ENCODE measurements at regions not wholly inside any gene's neighbourhood (a gene's known extent, or its start where the extent isn't known, plus 50 kb on each side); places are given as distances from the start of the nearest gene placed in this dataset.

DNA sequence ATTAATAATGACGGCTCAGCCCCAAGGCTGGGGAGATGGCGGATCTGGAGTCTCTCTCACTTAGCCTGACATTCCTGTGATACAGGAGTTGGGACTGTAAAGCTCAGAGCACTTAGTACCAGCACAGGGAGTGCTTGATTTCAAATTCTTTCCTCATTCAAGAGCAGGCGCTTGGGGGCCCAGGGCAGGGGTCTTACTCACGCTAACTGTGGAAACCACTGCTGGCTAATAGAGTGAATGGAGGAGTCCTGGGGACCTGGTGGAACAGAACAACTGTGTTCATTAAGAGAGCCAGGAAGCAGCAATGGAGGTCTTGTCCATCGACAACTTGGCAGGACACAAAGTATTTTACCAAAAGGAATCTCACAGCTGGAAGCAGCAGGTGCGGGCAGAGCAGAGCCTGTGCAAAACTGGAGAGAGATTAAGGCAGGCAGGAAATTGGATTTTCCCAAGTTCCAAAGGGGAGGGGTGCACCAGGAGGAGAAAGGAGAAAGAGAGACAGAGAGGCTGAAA, 358.9 kb downstream of the TNS1 start:
- Mint-ChIP-seq H3K36me3 (ENCODE audit: low read depth) (no peaks in the 10 kb centered on the region), H3K9me3 (no peaks in the 10 kb centered on the region), H3K4me3 (no peak overlapping the region), H3K4me1 (no peaks in the 10 kb centered on the region), H3K27me3 (peaks cover 1% of the 10 kb centered on the region), H3K27ac (no peak overlapping the region)
- ATAC-seq, result no peak
- no peak for DNase-seq

DNA sequence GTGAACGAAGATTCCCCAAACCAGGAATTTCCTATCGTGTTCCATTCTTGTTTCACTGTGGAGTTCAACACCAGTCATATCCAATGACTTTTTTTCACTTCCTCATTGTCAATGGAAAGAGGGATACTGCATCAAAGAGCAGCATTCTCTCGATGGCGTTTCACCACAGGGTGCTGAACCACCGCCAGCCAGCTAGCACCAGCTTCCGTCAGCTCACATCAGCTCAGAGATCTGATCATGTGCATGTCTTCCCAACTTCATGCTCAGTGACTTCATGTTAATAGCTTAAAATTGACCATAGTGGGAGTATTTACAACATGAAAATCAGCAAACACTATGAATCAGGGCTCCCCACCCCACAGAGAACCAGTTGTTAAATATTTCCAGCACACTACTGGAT, 359.9 kb downstream of the TNS1 start:
- Mint-ChIP-seq H3K9me3 (no peaks in the 10 kb centered on the region), H3K27me3 (peaks cover 1% of the 10 kb centered on the region), H3K4me3 (no peak overlapping the region), H3K36me3 (ENCODE audit: low read depth) (no peaks in the 10 kb centered on the region), H3K4me1 (no peaks in the 10 kb centered on the region), H3K27ac (no peak overlapping the region)
- ATAC-seq, result no peak
- no peak for DNase-seq

DNA sequence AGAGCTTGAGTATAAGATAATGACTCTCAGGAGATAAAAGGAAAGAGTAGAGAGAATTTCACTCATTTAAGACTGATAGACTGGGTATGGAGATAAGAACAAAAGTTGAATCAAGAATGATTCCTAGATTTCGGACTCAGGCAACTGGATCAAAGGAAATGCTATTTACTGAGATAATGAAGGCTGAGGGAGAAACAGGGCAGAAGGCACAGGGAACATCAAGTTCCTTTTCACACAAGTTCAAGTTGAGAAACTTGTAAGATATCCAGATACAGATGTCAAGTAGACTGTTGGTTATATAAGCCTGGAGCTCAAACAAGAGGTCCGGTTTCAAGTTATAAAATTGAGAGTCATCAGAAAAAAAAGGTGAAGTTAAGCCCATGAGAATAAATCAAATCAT, 360.8 kb downstream of the TNS1 start:
- Mint-ChIP-seq H3K9me3 (no peaks in the 10 kb centered on the region), H3K27ac (no peak overlapping the region)

DNA sequence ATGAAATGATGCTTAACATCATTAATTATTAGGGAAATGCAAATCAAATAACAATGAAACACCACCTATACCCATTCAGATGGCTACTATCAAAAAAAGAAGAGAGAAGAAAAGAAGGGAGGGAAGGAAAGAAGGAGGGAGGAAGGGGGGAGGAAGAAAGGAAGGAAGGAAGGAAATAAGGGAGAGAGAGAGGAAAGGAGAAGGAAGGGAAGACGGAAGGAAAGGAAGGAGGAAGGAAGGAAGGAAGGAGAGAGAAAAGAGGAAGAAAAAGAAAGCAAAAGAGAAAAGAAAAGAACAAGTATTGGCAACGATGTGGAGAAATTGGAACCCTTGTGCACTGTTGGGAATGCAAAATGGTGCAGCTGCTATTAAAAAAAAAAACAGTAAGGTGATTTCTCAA, 363.3 kb downstream of the TNS1 start:
- Mint-ChIP-seq H3K27me3 (peaks cover 2% of the 10 kb centered on the region), H3K27ac (no peak overlapping the region), H3K4me1 (no peaks in the 10 kb centered on the region), H3K36me3 (ENCODE audit: low read depth) (no peaks in the 10 kb centered on the region), H3K4me3 (no peak overlapping the region), H3K9me3 (no peaks in the 10 kb centered on the region)
- no peak for DNase-seq
- ATAC-seq, result no peak

More for the DNA sequence above, 360.8 kb downstream of the TNS1 start:
- Mint-ChIP-seq H3K4me1 (no peaks in the 10 kb centered on the region), H3K4me3 (no peak overlapping the region), H3K27me3 (no peaks in the 10 kb centered on the region), H3K36me3 (ENCODE audit: low read depth) (no peaks in the 10 kb centered on the region)
- DNase-seq (no peak), ATAC-seq (no peak)

DNA sequence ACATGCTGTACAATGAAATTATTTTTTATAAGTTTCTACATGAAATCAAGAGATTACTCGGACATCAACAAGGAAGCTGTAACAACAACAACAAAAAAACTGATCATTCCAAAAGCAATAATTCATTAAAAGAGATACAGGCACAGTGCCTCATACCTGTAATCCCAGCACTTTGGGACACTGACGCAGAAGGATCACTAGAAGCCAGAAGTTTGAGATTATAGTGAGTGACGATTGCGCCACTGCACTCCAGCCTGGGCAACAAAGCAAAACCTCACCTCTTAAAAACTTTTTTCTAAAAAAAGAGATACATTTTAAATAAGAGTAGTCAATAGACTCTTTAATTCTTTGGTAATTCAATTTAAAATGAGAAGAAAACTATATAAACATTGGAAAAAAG, 364.3 kb downstream of the TNS1 start:
- H3K4me1 Mint-ChIP-seq, result no peaks in the 10 kb centered on the region
- H3K27ac Mint-ChIP-seq, result no peak overlapping the region
- no peak for ATAC-seq
- H3K4me3 Mint-ChIP-seq, result no peak overlapping the region
- no peaks in the 10 kb centered on the region for H3K36me3 Mint-ChIP-seq (ENCODE audit: low read depth)
- DNase-seq, result no peak
- H3K9me3 Mint-ChIP-seq, result no peaks in the 10 kb centered on the region
- peaks cover 2% of the 10 kb centered on the region for H3K27me3 Mint-ChIP-seq

DNA sequence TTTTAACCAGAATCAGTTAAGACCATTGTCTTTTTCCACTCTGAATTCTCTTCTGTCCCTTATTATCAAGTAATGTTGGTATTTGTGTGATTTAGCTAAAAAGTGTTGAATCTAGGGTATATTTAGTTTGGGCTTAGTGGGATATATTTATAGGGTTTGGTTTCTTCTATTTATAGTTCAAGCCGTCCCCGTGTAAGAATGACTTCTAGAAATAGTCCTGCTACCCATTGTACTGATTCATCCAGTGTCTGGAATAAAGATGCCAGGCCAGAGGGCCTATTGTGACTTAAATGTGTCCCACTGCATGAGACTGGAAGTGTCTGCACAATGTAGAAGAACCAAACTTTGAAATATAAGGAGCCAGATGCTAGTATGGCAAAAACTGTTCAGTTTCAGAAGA, 364.8 kb downstream of the TNS1 start:
- Mint-ChIP-seq H3K9me3 (no peaks in the 10 kb centered on the region), H3K27me3 (peaks cover 2% of the 10 kb centered on the region), H3K36me3 (ENCODE audit: low read depth) (no peaks in the 10 kb centered on the region), H3K4me1 (no peaks in the 10 kb centered on the region), H3K27ac (no peak overlapping the region), H3K4me3 (no peak overlapping the region)
- no peak for DNase-seq
- no peak for ATAC-seq

DNA sequence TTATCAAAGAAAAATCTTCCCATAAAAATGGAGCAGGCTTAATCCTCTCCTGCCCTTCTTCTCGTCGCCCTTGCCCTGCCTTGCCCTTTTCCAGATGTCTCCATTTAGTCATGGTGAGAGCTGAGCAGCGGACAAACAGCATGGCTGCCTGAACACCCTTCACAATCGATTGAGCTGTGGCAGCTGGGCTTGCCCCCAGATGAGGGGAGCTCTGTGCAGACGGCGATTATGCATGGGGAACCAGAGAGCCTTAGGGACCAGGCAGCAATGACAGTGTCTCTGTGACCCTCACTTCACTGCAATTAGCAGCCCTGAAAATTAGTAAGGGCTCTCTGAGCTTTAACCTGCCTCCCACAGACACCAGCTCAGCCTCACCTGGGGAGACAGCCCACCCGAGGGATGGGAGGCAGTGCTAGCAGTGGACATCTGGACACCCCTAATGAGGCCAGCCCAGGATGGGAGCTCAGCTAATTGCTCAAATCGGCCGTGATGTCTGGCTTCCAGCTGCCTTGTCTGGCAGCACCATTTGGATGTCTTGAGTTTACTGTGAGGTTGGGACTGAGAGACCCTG, 365.7 kb downstream of the TNS1 start:
- H3K27me3 Mint-ChIP-seq, result peaks cover 2% of the 10 kb centered on the region
- no peaks in the 10 kb centered on the region for H3K9me3 Mint-ChIP-seq

DNA sequence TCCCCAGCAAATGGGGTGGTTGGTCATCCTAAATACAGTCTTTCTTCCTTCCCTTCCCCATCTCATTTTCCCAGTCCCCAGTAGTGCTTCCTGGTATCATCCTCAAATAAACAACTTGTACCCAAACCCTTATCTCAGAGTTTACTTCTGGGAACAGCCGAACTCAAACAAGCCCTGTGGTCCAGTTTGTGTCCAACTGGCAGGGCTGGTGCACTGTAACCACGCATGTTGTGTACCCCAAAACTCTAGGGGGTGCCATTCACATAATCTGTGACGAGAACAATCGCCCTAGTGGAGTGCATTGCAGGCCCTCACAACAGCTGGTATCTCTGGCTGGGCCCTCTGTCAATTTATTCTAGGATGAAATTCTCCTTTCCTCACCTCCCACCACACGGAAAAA, 366.2 kb downstream of the TNS1 start:
- H3K27ac Mint-ChIP-seq, result no peak overlapping the region
- H3K27me3 Mint-ChIP-seq, result peaks cover 2% of the 10 kb centered on the region
- no peak overlapping the region for H3K4me3 Mint-ChIP-seq
- H3K4me1 Mint-ChIP-seq, result no peaks in the 10 kb centered on the region
- H3K9me3 Mint-ChIP-seq, result no peaks in the 10 kb centered on the region
- no peaks in the 10 kb centered on the region for H3K36me3 Mint-ChIP-seq (ENCODE audit: low read depth)
- ATAC-seq, result no peak
- no peak for DNase-seq

More for the DNA sequence above, 365.7 kb downstream of the TNS1 start:
- H3K27ac Mint-ChIP-seq, result no peak overlapping the region
- no peak overlapping the region for H3K4me3 Mint-ChIP-seq
- H3K36me3 Mint-ChIP-seq (ENCODE audit: low read depth), result no peaks in the 10 kb centered on the region
- H3K4me1 Mint-ChIP-seq, result no peaks in the 10 kb centered on the region
- ATAC-seq (no peak), DNase-seq (no peak)

DNA sequence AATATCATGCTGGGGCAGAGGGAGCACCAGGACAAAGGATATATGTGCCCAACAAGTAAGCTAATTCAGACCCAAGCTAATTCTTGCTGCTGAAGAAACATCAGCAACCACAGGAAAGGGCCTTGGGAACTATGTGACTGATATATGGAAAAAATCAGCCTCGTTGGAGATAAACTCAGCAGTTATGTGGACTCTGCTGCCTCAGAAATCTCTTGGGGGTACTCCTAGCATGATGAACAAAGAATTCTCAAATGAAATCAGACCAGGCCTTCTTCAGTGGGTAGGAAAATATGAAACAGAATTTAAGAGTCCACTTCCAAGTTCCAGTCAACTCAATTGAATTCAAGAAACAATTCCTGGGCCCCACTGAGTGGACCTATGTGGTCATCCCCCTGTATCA, 367.9 kb downstream of the TNS1 start:
- H3K4me3 Mint-ChIP-seq, result no peak overlapping the region
- ATAC-seq, result no peak
- no peak for DNase-seq
- H3K27ac Mint-ChIP-seq, result no peak overlapping the region
- peaks cover 2% of the 10 kb centered on the region for H3K27me3 Mint-ChIP-seq
- no peaks in the 10 kb centered on the region for H3K9me3 Mint-ChIP-seq
- H3K36me3 Mint-ChIP-seq (ENCODE audit: low read depth), result no peaks in the 10 kb centered on the region
- no peaks in the 10 kb centered on the region for H3K4me1 Mint-ChIP-seq

DNA sequence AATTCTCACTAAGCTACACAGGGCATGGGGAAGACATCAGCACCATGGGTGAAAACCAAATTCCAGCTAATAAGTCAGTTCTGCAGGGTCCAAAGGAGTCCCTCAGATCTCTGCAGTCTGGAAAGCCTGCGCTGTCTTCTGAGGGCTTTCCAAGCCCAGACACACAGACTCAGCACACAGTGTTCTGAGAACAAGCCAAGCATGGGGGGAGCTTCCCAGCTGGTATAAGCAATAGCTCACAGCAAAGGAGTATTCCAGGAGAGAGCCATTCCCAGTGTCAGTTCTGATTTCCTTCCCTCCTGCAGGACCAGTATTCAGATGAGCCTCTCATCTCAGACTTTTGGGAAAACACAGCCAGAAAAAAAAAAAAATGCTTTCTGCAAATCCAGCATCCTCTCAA, 370.8 kb downstream of the TNS1 start:
- Mint-ChIP-seq H3K27ac (no peak overlapping the region), H3K27me3 (peaks cover 2% of the 10 kb centered on the region), H3K4me1 (no peaks in the 10 kb centered on the region), H3K9me3 (no peaks in the 10 kb centered on the region), H3K36me3 (ENCODE audit: low read depth) (no peaks in the 10 kb centered on the region), H3K4me3 (no peak overlapping the region)
- no peak for DNase-seq
- no peak for ATAC-seq

DNA sequence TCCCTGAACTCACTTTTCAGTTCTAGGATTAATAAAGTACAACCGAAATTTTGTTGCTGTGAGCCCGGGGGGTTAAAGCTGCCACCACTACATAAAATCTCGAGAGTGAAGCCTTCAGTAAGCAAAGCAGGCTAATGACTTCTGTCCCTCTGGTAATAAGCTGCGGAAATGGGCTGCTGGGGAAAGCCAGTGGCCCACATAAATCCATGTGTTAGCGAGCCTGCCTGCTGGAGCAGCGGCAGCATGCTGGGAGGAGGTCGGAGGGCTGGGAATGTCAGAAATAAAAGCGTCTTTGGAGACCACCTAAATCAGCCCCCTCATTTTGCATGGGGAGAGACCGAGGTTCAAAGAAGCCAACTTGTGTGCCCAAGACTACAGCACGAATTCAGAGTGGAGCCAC, 371.7 kb downstream of the TNS1 start:
- Mint-ChIP-seq H3K36me3 (ENCODE audit: low read depth) (no peaks in the 10 kb centered on the region), H3K4me1 (no peaks in the 10 kb centered on the region), H3K9me3 (no peaks in the 10 kb centered on the region), H3K4me3 (no peak overlapping the region), H3K27ac (no peak overlapping the region), H3K27me3 (peaks cover 2% of the 10 kb centered on the region)
- ATAC-seq (no peak), DNase-seq (no peak)

DNA sequence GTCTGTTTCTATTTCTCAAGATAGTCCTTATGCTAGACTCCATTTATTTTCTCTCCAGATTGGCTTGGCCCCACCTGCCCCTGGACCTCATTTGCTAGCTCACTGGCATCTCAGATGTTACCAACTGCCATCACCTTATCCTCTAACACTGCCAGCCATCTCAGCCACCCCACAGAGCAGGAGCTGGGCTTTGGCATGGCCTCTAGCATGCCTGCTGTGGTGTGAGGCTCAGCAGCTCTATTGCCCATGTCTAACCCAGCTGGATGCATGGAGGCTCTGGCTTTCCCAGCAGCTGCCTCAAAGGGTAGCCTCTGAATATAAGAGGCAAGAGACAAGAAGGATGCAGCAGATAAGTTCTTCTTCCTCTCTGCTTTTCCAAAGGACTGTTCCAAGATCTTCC, 373.4 kb downstream of the TNS1 start:
- Mint-ChIP-seq H3K4me1 (no peaks in the 10 kb centered on the region), H3K9me3 (no peaks in the 10 kb centered on the region), H3K27ac (no peak overlapping the region), H3K36me3 (ENCODE audit: low read depth) (no peaks in the 10 kb centered on the region), H3K27me3 (no peaks in the 10 kb centered on the region), H3K4me3 (no peak overlapping the region)
- DNase-seq, result no peak
- no peak for ATAC-seq

DNA sequence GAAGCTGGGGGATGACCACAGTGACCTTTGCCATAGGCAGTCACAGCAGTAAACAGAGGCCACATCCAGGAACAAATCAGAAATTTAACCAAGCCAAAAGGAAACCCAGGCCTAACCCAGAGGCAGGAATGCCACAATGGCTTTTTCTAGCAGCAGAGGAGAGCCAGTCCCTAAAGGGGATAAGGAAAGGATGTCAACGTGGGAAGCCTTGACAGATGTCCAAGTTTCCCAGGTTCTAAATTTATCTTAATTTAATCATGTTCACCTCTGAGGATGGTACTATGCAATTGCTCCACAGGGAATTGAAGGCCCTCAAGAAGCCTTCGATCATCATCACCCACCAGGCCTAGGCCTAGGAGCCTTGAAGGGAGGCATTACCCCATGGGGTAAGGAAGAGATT, 374.7 kb downstream of the TNS1 start:
- H3K27ac Mint-ChIP-seq, result no peak overlapping the region
- H3K36me3 Mint-ChIP-seq (ENCODE audit: low read depth), result no peaks in the 10 kb centered on the region
- no peaks in the 10 kb centered on the region for H3K4me1 Mint-ChIP-seq
- no peaks in the 10 kb centered on the region for H3K9me3 Mint-ChIP-seq
- DNase-seq (no peak), ATAC-seq (no peak)
- no peak overlapping the region for H3K4me3 Mint-ChIP-seq
- no peaks in the 10 kb centered on the region for H3K27me3 Mint-ChIP-seq

DNA sequence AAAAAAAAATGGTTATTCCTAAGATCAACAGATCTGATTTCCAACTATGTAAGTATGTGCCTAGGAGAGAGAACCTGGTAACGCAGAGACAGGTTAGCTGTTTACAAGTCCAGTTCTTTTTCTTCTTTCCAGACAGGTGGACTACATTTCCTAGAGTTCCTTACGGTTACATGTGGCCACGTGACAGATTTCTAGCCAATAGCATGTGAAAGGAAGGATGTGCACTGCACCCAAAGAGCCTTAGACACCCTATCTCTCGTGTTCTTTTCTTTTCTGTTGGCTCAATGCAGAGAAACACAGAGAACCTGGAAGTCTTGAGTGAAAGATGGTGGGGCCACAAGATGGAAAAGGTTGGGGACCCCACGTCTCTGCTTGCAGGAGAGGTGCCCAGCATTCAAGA, 375.9 kb downstream of the TNS1 start:
- no peak overlapping the region for H3K27ac Mint-ChIP-seq
- ATAC-seq, result no peak
- no peaks in the 10 kb centered on the region for H3K9me3 Mint-ChIP-seq
- DNase-seq, result no peak
- H3K4me1 Mint-ChIP-seq, result no peaks in the 10 kb centered on the region
- no peak overlapping the region for H3K4me3 Mint-ChIP-seq
- no peaks in the 10 kb centered on the region for H3K27me3 Mint-ChIP-seq
- no peaks in the 10 kb centered on the region for H3K36me3 Mint-ChIP-seq (ENCODE audit: low read depth)

DNA sequence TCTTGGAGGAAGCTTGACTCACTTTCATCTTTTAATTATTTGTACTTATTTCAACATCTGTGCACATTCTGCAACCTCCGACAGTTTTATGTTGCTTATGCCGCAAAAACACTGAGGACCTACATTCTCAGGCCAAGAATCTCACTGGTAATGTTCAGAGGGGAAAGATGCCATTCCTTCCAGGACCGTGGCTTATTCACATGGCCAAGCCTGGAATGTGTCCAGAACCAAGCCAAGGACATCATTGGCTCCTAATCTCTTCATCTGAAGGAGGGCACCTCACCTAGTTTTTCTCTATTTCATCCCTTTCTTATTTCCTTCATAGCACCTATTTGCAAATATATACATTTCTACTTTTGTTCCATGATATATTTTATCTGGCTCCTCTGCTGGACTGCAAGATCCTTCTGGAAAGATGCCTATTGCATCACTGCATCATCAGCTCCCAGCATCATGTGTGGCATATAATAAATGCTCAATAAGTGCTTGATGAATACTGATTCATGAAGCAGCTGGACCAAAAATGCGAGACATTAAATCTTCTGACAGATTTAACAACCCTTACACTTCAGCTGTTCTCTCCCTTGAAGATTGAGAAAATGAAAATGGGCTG, 377.1 kb downstream of the TNS1 start:
- H3K36me3 Mint-ChIP-seq (ENCODE audit: low read depth), result no peaks in the 10 kb centered on the region
- no peaks in the 10 kb centered on the region for H3K4me1 Mint-ChIP-seq
- H3K27me3 Mint-ChIP-seq, result no peaks in the 10 kb centered on the region
- no peaks in the 10 kb centered on the region for H3K9me3 Mint-ChIP-seq
- no peak overlapping the region for H3K27ac Mint-ChIP-seq
- no peak overlapping the region for H3K4me3 Mint-ChIP-seq
- no peak for DNase-seq
- no peak for ATAC-seq
